HAP-1 (cell line): ENCODE measurements at regions not wholly inside any gene's neighbourhood (a gene's known extent, or its start where the extent isn't known, plus 50 kb on each side); places are given as distances from the start of the nearest gene placed in this dataset.
A peak's percentile ranks its signal among the peaks of the same experiment; 100 is the strongest.
"Not testable (repeated sequence)": the region's sequence is repeated elsewhere in the genome, so short reads cannot be mapped to it uniquely, and the experiment has no call there.

Experiments used
- DNase-seq, 2 experiments: peaks; one replicate each; pipeline ENCODE4 v3.0.0-alpha.2; 2016 to 2020; ENCODE audit warnings: low spot score in 2 of 2
- H3K27me3 ChIP-seq: fragments of 250-450 bp; sonication (Bioruptor Pico); 2 replicates; pipeline ENCODE4 v1.5.1; 2020; ENCODE audit warnings: low read depth, mild to moderate bottlenecking, moderate library complexity
- H3K36me3 ChIP-seq: fragments of 250-450 bp; sonication (Bioruptor Pico); replicated peaks from 2 replicates; pipeline ENCODE4 v1.5.1; 2020; ENCODE audit warnings: mild to moderate bottlenecking
- H3K4me1 ChIP-seq: fragments of 250-450 bp; sonication (Bioruptor Pico); 2 replicates; pipeline ENCODE4 v1.5.1; 2020; ENCODE audit warnings: mild to moderate bottlenecking
- H3K4me3 ChIP-seq: fragments of 250-450 bp; sonication (Bioruptor Pico); 2 replicates; pipeline ENCODE4 v1.5.1; 2020; ENCODE audit warnings: mild to moderate bottlenecking, moderate library complexity
- H3K9me3 ChIP-seq: fragments of 250-450 bp; sonication (Bioruptor Pico); 2 replicates; pipeline ENCODE4 v1.5.1; 2020; ENCODE audit warnings: mild to moderate bottlenecking, moderate library complexity
- in situ Hi-C: fragments of 300-500 bp; cut with MboI; formaldehyde crosslinking; loops from 3 replicates; pipeline ENCODE4 v1.14.3; 2020; ENCODE audit warnings: low sequenced_read_pairs, inconsistent platforms, mixed read lengths

GRCh38 chr5:106818552-106818951, 852.2 kb downstream of the EFNA5 start:
- Histone ChIP-seq H3K9me3 (no peaks in the 10 kb centered on the region), H3K36me3 (no peaks in the 10 kb centered on the region; the same call in 1 of the 2 replicates), H3K4me1 (peaks cover 28% of the 10 kb centered on the region), H3K4me3 (no peak overlapping the region), H3K27me3 (no peaks in the 10 kb centered on the region)
- in situ Hi-C loops = no loop called here
- DNase-seq = no peak

GRCh38 chr5:106814961-106815360, 855.8 kb downstream of the EFNA5 start:
- H3K36me3 ChIP-seq = no peaks in the 10 kb centered on the region; the same call in 1 of the 2 replicates
- no peaks in the 10 kb centered on the region for H3K27me3 ChIP-seq
- no peaks in the 10 kb centered on the region for H3K9me3 ChIP-seq
- DNase-seq = no peak
- in situ Hi-C loops = no loop called here
- no peak overlapping the region for H3K4me3 ChIP-seq
- H3K4me1 ChIP-seq = peaks cover 15% of the 10 kb centered on the region

DNA sequence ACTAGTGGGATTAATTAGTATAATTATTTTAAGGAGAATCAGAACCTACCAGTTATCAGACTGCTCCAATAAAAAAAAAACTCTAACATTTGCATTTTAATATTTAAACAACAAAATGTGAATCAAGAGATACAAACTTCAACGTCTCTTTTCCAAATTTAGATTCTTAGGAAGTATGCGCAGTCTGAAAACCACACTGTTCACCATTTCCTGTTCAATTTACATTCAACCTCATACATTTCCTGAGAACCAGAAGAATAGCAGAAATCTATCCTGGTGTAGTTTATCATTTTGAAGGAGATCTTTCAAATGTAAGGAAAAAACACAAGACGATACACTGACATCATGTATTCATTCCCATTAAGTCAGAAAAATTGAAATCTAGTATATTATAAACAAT, 869.2 kb downstream of the EFNA5 start:
- no peaks in the 10 kb centered on the region for H3K27me3 ChIP-seq
- no peaks in the 10 kb centered on the region for H3K36me3 ChIP-seq
- no peak for DNase-seq
- no peak overlapping the region for H3K4me3 ChIP-seq
- H3K4me1 ChIP-seq = peaks cover 12% of the 10 kb centered on the region
- no peaks in the 10 kb centered on the region for H3K9me3 ChIP-seq
- in situ Hi-C loops = no loop called here

DNA sequence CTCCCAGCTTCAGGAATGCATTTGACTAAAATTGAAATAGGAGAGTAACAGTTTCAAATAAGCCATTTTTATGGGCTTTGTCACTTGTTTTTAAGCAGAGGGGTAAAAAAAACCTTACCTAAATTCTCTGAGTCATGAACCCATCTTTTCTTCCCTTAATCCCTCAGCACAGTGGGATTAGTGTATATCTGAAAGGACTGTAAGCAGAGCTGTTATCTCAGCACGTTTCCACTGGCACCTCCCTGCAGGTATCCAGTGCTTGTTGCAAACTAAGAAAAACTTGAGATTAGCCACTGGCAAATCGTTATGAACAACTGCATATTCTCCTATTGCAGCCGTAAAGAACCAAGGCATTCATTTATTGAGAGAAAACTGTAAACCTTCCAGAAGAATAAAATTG, 872.7 kb downstream of the EFNA5 start:
- in situ Hi-C loops = no loop called here
- H3K9me3 ChIP-seq = no peaks in the 10 kb centered on the region
- peak; percentile 73 to 97 for DNase-seq
- no peaks in the 10 kb centered on the region for H3K27me3 ChIP-seq
- no peaks in the 10 kb centered on the region for H3K36me3 ChIP-seq
- no peak overlapping the region for H3K4me3 ChIP-seq
- peaks cover 12% of the 10 kb centered on the region for H3K4me1 ChIP-seq

- in situ Hi-C loops = no loop called here
- no peaks in the 10 kb centered on the region for H3K27me3 ChIP-seq
- peaks cover 12% of the 10 kb centered on the region for H3K4me1 ChIP-seq
- no peak for DNase-seq
- H3K36me3 ChIP-seq = no peaks in the 10 kb centered on the region
- H3K4me3 ChIP-seq = no peak overlapping the region
- no peaks in the 10 kb centered on the region for H3K9me3 ChIP-seq
Observed at GRCh38 chr5:106796081-106796480, 874.7 kb downstream of the EFNA5 start.

DNA sequence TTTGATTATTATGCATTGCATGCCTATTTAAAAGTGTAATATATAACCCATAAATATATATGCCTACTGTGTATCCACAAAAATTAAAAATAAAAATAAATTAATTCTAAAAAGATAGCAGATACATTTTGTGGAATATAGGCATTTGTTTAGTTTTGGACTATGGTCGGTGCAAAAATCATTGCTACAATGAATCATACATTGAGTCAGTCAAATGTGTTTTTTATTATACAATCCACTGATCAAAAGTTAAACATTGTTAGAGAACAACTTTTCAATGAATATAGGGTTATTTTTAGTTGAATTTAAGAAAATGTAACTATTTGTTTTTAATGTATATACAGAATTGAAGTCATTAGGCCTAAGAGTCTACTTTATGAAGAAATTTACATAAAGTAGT, 885.9 kb downstream of the EFNA5 start:
- DNase-seq = no peak
- no peaks in the 10 kb centered on the region for H3K36me3 ChIP-seq
- no peak overlapping the region for H3K4me3 ChIP-seq
- no peaks in the 10 kb centered on the region for H3K4me1 ChIP-seq
- no peaks in the 10 kb centered on the region for H3K9me3 ChIP-seq
- in situ Hi-C loops = no loop called here
- no peaks in the 10 kb centered on the region for H3K27me3 ChIP-seq

- no peak for DNase-seq
- Histone ChIP-seq H3K9me3 (no peaks in the 10 kb centered on the region; the same call in 1 of the 2 replicates), H3K27me3 (no peaks in the 10 kb centered on the region), H3K4me1 (no peaks in the 10 kb centered on the region), H3K36me3 (no peaks in the 10 kb centered on the region), H3K4me3 (no peak overlapping the region)
- in situ Hi-C loops = no loop called here
Observed at GRCh38 chr5:106780355-106780754, 890.4 kb downstream of the EFNA5 start.

GRCh38 chr5:106776515-106776914, 894.2 kb downstream of the EFNA5 start:
- peak in 1 of 2 experiments; percentile 33 for DNase-seq
- H3K4me1 ChIP-seq, H3K9me3 ChIP-seq, H3K27me3 ChIP-seq, in situ Hi-C loops, H3K36me3 ChIP-seq, H3K4me3 ChIP-seq: not testable (repeated sequence)

- no peaks in the 10 kb centered on the region for H3K27me3 ChIP-seq
- no peaks in the 10 kb centered on the region for H3K9me3 ChIP-seq
- no peak overlapping the region for H3K4me3 ChIP-seq
- no peak for DNase-seq
- no peaks in the 10 kb centered on the region for H3K36me3 ChIP-seq
- no peaks in the 10 kb centered on the region for H3K4me1 ChIP-seq
- in situ Hi-C loops = no loop called here
Observed at GRCh38 chr5:106768392-106768791, 902.3 kb downstream of the EFNA5 start.

DNA sequence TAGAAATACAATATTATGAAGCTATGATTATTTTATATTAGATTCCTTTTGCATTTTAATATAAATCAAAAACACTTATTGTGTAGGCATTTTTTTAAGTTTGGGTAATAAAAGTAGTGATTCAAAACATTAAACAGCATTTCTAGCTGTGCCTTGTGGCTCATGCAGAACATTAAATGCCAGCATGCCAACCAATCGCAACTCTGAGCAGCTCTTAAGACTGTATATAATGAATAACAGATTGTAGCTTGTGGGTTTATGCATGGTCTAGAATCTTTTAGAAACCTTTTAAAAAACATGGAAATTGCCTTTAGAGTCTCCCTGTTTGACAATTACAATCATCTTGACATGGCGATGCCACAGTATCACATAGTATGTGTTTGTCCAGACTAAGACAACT, 903.8 kb downstream of the EFNA5 start:
- no peak overlapping the region for H3K4me3 ChIP-seq
- no peaks in the 10 kb centered on the region for H3K27me3 ChIP-seq
- H3K36me3 ChIP-seq = no peaks in the 10 kb centered on the region
- H3K9me3 ChIP-seq = no peaks in the 10 kb centered on the region
- DNase-seq = no peak
- H3K4me1 ChIP-seq = no peaks in the 10 kb centered on the region
- in situ Hi-C loops = no loop called here

DNA sequence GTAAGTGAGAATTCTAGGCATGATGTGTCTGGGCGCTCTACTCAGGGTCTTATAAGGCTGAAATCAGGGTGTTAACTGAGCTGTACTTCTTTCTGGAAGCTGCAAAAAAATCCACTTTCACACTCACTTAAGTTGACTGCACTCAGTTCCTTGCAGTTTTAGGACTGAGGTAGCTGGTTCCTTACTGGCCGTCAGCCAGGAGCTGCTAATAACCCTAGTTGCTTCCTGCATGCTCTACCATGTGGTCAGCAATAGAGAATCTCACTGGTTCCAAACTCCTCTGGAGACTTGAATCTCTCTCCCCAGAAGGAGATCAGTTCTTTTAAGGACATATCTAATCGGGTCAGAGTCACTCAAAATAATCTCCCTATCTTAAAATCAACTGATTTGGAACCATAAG, 911.2 kb downstream of the EFNA5 start:
- in situ Hi-C loops = no loop called here
- no peak overlapping the region for H3K4me3 ChIP-seq
- DNase-seq = no peak

GRCh38 chr5:106759152-106759551, 911.6 kb downstream of the EFNA5 start:
- H3K9me3 ChIP-seq = no peaks in the 10 kb centered on the region
- no peak for DNase-seq
- H3K27me3 ChIP-seq = no peaks in the 10 kb centered on the region
- in situ Hi-C loops = no loop called here
- no peak overlapping the region for H3K4me3 ChIP-seq
- no peaks in the 10 kb centered on the region for H3K36me3 ChIP-seq
- H3K4me1 ChIP-seq = peaks cover 4% of the 10 kb centered on the region; the same call in 1 of the 2 replicates

More for the DNA sequence above, 911.2 kb downstream of the EFNA5 start:
- H3K36me3 ChIP-seq = no peaks in the 10 kb centered on the region
- H3K9me3 ChIP-seq = no peaks in the 10 kb centered on the region
- H3K27me3 ChIP-seq = no peaks in the 10 kb centered on the region
- peaks cover 4% of the 10 kb centered on the region; the same call in 1 of the 2 replicates for H3K4me1 ChIP-seq

DNA sequence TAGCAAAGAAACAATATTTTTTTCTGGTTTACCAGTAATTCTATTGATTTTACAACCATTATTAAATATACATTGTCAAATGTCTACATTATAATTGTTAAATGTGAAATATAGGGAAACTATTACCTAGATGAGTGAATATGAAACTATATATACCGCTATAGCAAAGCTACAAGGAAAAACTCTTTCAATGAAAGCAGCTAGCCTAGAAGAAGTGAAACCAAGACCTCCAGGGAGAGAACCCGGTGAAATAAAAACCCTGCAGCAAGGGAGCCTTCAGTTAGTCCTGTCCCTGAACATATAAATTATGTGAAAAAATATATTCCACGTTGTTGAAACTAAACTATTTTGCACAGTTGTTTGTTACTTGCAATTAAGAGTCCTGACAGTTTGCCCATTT, 913.1 kb downstream of the EFNA5 start:
- H3K36me3 ChIP-seq = no peaks in the 10 kb centered on the region
- in situ Hi-C loops = no loop called here
- no peak overlapping the region for H3K4me3 ChIP-seq
- H3K9me3 ChIP-seq = no peaks in the 10 kb centered on the region
- DNase-seq = no peak
- H3K27me3 ChIP-seq = no peaks in the 10 kb centered on the region
- H3K4me1 ChIP-seq = peaks cover 4% of the 10 kb centered on the region; the same call in 1 of the 2 replicates

GRCh38 chr5:106755789-106756188, 914.9 kb downstream of the EFNA5 start:
- H3K36me3 ChIP-seq = no peaks in the 10 kb centered on the region
- peaks cover 4% of the 10 kb centered on the region; the same call in 1 of the 2 replicates for H3K4me1 ChIP-seq
- no peak overlapping the region for H3K4me3 ChIP-seq
- in situ Hi-C loops = no loop called here
- H3K9me3 ChIP-seq = no peaks in the 10 kb centered on the region
- no peak for DNase-seq
- H3K27me3 ChIP-seq = no peaks in the 10 kb centered on the region

DNA sequence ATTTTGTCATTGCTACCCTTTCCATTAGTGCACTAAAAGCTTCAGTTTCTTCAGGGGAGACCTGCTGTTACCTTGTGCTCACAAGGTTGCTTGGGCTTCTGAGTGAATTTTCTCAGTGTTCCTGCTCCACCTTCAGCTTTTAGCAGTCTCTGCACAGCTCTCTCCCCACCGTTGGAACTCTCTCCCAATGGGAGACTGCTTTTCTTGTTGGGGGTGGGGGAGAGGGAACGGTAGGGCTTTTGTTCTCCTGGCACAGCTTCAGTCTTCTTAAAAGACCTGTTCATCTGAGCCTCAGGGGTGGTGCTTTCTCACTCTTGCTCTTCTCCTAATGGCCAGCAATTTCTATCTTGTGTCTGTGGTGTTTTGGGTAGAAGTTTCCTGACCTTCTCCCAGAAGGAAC, 915.7 kb downstream of the EFNA5 start:
- no peak overlapping the region for H3K4me3 ChIP-seq
- no peaks in the 10 kb centered on the region for H3K9me3 ChIP-seq
- H3K4me1 ChIP-seq = peaks cover 4% of the 10 kb centered on the region; the same call in 1 of the 2 replicates
- no peaks in the 10 kb centered on the region for H3K27me3 ChIP-seq
- DNase-seq = peak in 1 of 2 experiments; percentile 26
- in situ Hi-C loops = no loop called here
- H3K36me3 ChIP-seq = no peaks in the 10 kb centered on the region
